Right ventricle myocardium inferior (tissue), 1 donor: ENCODE measurements at regions not wholly inside any gene's neighbourhood (a gene's known extent, or its start where the extent isn't known, plus 50 kb on each side); places are given as distances from the start of the nearest gene placed in this dataset.
A peak's percentile ranks its signal among the peaks of the same experiment; 100 is the strongest.
"Not testable (repeated sequence)": the region's sequence is repeated elsewhere in the genome, so short reads cannot be mapped to it uniquely, and the experiment has no call there.

Experiments
- ATAC-seq: fragments of 200-7000 bp; cut with Tn5 transposase; one replicate; pipeline ENCODE4 v1.9.1; 2020; ENCODE audit warnings: mild to moderate bottlenecking, moderate library complexity
- DNase-seq: peaks from one replicate; pipeline ENCODE4 v3.0.0; 2021; ENCODE audit errors: missing footprints
- intact Hi-C: fragments of 100-400 bp; cut with DNase I; formaldehyde crosslinking; loops from one replicate; pipeline ENCODE4 v1.11.0; 2022
- donor health status: DM: no; HTN: yes; CAD: no; lungs with severe emphysema.

GRCh38 chr2:144628566-144628965 lies 108.6 kb upstream of the ZEB2 start:
- no peak for ATAC-seq
- DNase-seq: no peak
- intact Hi-C loops: no loop called here

DNA sequence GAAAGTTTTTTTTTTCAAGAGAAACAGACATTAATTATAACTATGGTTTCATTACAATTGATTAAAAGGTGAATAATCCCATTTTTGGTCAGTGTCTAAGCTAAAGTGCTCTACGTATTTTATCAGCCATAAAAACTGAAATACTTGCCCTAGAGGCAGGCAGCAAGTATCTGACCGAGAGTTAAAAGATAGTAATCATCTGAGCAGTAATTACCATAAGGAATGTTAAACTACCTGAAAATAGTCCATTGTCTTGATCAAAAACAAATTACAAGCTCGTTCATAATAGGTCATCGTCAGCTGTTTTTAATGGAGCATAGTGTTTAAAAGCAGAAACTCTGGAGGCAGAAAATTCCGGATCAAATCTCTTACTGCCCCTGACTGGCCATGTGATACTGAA lies 105.7 kb upstream of the ZEB2 start:
- no peak for DNase-seq
- no peak for ATAC-seq
- intact Hi-C loops: no loop called here

- intact Hi-C loops: no loop called here
- DNase-seq (no peak), ATAC-seq (no peak)
These were observed 105.3 kb upstream of the ZEB2 start for GRCh38 chr2:144625226-144625625.

GRCh38 chr2:144624451-144624850 lies 104.5 kb upstream of the ZEB2 start:
- intact Hi-C loops: no loop called here
- ATAC-seq (no peak), DNase-seq (no peak)

DNA sequence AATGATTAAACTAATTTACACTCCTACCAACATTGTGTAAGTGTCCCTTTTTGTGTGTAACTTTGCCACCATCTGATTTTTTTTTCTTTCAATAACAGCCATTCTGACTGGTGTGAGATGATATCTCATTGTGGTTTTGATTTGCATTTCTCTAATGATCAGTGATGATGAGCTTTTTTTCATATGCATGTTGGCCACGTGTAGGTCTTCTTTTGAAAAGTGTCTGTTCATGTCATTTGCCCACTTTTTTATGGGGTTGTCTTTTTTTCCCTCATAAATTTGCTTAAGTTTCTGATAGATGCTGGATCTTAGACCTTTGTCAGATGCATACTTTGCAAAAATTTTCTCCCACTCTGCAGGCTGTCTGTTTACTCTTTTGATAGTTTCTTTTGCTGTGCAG lies 102.5 kb upstream of the ZEB2 start:
- DNase-seq, intact Hi-C loops, ATAC-seq: not testable (repeated sequence)

GRCh38 chr2:144621266-144621665 lies 101.3 kb upstream of the ZEB2 start:
- intact Hi-C loops: no loop called here
- no peak for DNase-seq
- ATAC-seq: no peak

DNA sequence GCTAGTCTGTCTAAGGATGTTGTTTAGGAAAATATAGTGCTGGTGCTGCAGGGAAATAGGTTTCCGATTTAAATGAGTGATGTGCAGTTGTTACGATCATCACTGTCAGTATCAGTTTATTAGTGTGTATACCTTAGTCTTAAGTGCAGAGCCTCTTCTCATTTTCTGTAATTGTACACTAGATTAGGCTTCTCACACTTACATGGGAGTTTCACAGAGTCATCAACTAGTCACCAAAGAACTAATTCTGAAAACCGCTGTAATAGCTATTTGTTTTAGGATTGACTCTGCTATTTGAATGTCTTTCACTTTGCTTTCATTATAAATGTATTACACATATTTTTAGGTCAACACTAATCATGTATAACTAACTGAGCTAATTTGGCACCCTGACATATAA lies 99.8 kb upstream of the ZEB2 start:
- DNase-seq: no peak
- intact Hi-C loops: no loop called here
- no peak for ATAC-seq

DNA sequence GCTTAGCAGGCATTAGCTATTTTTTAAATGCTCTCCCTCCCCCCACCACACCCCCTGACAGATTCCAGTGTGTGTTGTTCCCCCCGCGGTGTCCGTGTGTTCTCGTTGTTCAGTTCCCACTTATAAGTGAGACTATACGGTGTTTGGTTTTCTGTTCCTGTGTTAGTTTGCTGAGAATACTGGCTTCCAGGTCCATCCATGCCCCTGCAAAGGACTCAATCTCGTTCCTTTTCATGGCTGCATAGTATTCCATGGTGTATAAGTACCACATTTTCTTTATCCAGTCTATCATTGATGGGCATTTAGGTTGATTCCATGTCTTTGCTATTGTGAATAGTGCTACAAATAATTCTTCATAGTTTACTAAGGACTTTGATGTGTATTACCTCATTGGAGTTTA lies 97.3 kb upstream of the ZEB2 start:
- intact Hi-C loops, ATAC-seq, DNase-seq: not testable (repeated sequence)

GRCh38 chr2:144615866-144616565 lies 96.1 kb upstream of the ZEB2 start:
- ATAC-seq: no peak
- DNase-seq: no peak
- intact Hi-C loops: no loop called here

GRCh38 chr2:144607891-144608521 lies 88.1 kb upstream of the ZEB2 start:
- intact Hi-C loops: no loop called here
- DNase-seq (no peak), ATAC-seq (peak; percentile 71)

DNA sequence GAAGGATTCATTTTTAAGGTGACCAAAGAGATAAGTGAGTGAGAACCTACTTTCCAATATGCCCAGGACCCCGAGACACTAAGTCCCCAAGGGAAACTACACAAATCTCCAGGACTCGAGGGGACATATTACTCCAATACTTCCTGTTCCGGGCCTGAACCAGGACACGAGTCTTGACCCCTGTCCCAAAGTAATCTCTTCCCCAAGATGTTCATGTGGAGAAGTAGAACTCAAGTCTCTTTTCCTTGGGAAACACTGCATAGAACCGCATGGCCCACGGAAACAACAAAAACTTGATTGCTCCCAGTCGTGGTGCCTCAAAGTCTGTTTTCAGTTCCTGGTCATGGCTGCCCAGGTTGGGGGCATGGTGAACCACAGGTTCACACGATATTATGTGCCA lies 87.2 kb upstream of the ZEB2 start:
- intact Hi-C loops: no loop called here
- ATAC-seq (no peak), DNase-seq (no peak)

DNA sequence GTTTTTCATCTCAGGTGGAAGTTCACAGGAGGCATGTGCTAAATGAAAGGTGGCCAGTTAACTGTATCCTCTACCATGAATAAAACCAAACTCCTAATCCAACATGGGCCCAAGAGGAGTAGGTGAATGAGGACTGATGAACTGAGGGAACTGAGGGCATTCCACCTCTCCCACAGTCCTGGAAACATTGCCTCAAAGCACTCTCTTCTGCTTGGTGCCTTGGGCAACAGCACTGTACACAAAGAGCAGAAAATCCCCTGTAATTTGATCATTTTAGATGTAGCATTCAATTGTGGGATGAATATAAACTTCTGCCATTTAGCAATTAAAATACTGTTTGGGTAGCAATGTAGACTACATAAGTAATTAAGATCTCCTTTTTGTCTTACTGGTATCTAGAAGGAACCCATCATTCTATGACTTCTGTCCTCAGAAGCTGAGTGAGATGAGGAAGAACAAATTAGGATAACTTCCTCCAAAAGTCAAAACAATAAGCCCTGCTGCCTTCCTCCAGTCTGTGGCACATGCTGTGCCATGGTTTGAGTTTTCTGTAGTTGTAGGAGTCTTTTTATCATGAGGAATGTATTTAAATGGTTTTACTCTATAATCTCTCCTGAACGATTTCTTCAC lies 86.7 kb upstream of the ZEB2 start:
- intact Hi-C loops: no loop called here
- DNase-seq (no peak), ATAC-seq (peak; percentile 56)

DNA sequence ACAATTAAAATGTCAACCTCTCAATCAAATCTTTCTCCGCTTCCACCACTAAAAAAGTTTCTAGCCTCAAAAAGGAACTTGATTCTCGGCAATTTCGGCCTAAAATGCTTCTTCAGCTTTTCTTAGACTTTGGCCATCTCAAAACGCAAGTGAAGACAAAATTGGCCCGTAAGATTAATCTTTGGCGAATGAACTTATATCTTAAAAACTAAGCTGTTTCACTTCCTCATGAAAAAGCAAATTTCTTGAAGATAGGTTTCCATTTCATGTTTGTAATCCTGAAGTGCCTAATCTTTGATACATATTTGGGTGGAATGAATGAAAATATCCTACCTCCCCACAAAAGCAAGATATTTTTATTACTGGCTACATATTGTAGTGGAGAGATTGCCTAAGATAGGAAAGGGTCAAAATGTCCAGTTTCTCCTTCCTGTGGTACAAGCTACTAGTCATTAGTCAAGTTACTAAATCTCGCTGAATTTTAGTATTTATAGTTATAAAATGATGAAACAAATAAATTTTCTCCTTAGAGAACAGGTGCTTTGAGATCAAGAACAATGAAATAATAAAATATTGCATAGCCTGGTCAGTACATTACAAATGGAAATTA lies 85.4 kb upstream of the ZEB2 start:
- ATAC-seq (no peak), DNase-seq (no peak)
- intact Hi-C loops: no loop called here

DNA sequence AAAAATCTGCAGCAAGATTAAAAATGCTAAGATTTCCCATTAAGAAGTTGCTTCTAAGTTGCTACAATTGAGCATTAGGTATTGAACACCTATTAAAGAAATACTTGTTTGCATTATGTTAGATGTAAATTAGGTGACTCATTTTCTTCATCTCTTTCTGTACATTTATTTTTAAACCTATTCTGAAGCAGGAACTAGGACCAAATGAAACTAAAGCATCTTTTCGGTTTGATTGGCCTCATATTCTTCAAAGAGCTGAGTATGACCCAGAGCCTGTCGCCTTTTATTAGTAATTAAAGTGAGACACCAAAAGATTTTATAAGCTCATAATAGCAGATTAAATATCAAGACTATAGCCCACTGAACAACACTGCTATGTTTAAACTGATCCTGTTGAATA lies 83.4 kb upstream of the ZEB2 start:
- no peak for DNase-seq
- intact Hi-C loops: no loop called here
- ATAC-seq: no peak

GRCh38 chr2:144598906-144599305 lies 79.0 kb upstream of the ZEB2 start:
- no peak for ATAC-seq
- intact Hi-C loops: no loop called here
- DNase-seq: no peak

GRCh38 chr2:144597894-144598593 lies 78.1 kb upstream of the ZEB2 start:
- ATAC-seq: no peak
- intact Hi-C loops: no loop called here

DNA sequence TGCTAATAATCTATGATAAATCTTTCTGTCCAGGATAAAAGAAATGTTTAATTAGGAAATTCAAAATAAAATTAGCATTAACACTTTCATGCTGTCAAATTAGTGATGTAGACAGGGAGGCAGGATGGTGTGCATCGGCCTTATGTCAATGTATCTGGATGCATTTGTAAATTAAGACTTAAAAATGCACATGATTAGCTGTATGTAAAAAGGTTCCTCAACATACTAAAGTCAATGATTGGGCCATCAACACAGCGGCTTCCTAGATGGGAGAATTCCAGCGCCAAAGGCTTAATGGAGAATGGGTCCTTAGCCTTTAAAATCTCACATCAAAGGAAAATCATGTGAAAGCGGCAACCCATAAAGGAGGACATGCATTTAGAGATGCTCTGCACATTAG lies 77.5 kb upstream of the ZEB2 start:
- ATAC-seq: no peak
- DNase-seq: no peak
- intact Hi-C loops: no loop called here

More at GRCh38 chr2:144597894-144598593, 78.1 kb upstream of the ZEB2 start:
- no peak for DNase-seq

- no peak for DNase-seq
- ATAC-seq: no peak
- intact Hi-C loops: no loop called here
These were observed 76.4 kb upstream of the ZEB2 start for GRCh38 chr2:144596073-144596871.

- no peak for DNase-seq
- intact Hi-C loops: no loop called here
- ATAC-seq: no peak
These were observed 75.8 kb upstream of the ZEB2 start for GRCh38 chr2:144595686-144596072.
